ENCODE measurements at regions not wholly inside any gene's neighbourhood (a gene's known extent, or its start where the extent isn't known, plus 50 kb on each side); places are given as distances from the start of the nearest gene placed in this dataset.

DNA sequence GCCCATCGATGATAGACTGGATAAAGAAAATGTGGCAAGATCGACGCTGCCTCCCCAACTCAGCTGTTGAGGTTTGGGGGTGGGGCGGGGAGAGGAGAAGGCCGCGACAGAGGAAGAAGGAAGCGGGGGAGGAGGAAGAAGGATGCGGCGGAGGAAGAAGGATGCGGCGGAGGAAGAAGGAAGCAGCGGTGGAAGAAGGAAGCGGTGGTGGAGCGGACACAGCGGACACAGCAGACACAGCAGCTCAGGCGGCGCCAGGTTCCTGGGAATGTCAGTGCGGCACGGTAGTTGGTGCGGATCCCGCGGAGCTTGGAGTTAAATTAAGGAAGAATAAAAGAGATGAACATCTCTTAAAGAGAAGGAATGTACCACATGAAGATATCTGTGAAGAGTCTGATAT, 163.9 kb upstream of the NT5E start:
- TF ChIP-seq, protein P1, sequence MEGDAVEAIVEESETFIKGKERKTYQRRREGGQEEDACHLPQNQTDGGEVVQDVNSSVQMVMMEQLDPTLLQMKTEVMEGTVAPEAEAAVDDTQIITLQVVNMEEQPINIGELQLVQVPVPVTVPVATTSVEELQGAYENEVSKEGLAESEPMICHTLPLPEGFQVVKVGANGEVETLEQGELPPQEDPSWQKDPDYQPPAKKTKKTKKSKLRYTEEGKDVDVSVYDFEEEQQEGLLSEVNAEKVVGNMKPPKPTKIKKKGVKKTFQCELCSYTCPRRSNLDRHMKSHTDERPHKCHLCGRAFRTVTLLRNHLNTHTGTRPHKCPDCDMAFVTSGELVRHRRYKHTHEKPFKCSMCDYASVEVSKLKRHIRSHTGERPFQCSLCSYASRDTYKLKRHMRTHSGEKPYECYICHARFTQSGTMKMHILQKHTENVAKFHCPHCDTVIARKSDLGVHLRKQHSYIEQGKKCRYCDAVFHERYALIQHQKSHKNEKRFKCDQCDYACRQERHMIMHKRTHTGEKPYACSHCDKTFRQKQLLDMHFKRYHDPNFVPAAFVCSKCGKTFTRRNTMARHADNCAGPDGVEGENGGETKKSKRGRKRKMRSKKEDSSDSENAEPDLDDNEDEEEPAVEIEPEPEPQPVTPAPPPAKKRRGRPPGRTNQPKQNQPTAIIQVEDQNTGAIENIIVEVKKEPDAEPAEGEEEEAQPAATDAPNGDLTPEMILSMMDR (IDR thresholded peaks at IDR 0.05) = no peak
- Mint-ChIP-seq H3K9me3 (no peaks in the 10 kb centered on the region), H3K4me3 (no peak overlapping the region), H3K27ac (no peak overlapping the region), H3K27me3 (no peaks in the 10 kb centered on the region), H3K36me3 (ENCODE audit: low read depth) (no peaks in the 10 kb centered on the region), H3K4me1 (ENCODE audit: low read depth) (no peaks in the 10 kb centered on the region)
- Histone ChIP-seq H3K4me3 (ENCODE audit: low read length) (no peak overlapping the region), H3K27ac (ENCODE audit: low read depth in 1 of 2, low read length in 2 of 2) (no peak overlapping the region), H3K27me3 (ENCODE audit: control insufficient read depth in 1 of 2, insufficient read depth in 2 of 2, low read length in 2 of 2) (no peaks in the 10 kb centered on the region), H3K9me3 (ENCODE audit: control insufficient read depth in 1 of 2, insufficient read depth in 1 of 2, low read length in 2 of 2) (peaks cover 0 to 17% of the 10 kb centered on the region in 2 experiments), H3K36me3 (ENCODE audit: insufficient read depth, low read length) (no peaks in the 10 kb centered on the region), H3K4me1 (ENCODE audit: insufficient read depth, low read length) (no peaks in the 10 kb centered on the region)
- ChIA-PET CTCF (no interaction called here), POLR2A (no interaction called here)
- DNase-seq (no peak), ATAC-seq (ENCODE audit: poor library complexity) (no peak)
- intact Hi-C loops (cut with DNase I, micrococcal nuclease) = no loop called here

DNA sequence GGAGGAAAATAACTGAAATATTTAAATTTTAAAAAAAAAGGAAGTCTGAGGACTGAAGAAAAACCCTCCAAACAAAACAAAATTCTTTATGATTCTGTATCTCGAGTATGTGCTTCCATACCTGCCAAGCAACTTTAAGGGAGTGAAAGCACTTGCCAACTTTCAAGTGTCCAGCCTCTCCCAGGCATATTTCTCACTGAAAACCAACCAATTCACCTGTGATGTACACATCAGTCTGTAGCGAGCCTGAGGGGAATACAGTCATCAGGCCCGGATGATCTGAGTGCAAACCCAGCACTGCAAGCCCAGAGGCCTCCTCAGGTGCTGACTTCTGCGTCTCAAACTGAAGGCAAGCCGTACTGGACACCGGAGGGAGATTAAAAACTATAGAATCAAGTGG, 164.8 kb upstream of the NT5E start:
- no peaks in the 10 kb centered on the region for H3K36me3 Mint-ChIP-seq (ENCODE audit: low read depth)
- POLR2A ChIA-PET = no interaction called here

DNA sequence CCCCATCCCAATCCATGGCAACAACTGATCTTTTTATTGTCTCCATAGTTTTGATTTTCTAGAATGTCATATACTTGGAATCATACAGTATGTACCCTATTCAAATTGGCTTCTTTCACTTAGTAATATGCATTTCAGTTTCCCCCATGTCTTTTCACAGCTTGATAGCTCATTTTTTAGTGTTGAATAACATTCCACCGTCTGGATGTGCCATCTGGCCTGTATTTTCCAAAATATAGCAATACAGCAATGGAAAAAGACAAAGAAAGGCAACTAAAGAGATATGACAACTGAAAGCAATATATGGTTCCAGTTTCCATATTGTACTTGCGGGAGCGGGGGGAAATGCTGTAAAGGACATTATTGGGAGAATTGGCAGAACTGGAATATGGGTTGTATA, 166.4 kb upstream of the NT5E start:
- Histone ChIP-seq H3K4me3 (ENCODE audit: low read length) (no peak overlapping the region), H3K4me1 (ENCODE audit: insufficient read depth, low read length) (no peaks in the 10 kb centered on the region), H3K9me3 (ENCODE audit: control insufficient read depth in 1 of 2, insufficient read depth in 1 of 2, low read length in 2 of 2) (peaks cover 0 to 14% of the 10 kb centered on the region in 2 experiments), H3K27ac (ENCODE audit: low read depth in 1 of 2, low read length in 2 of 2) (no peak overlapping the region), H3K36me3 (ENCODE audit: insufficient read depth, low read length) (no peaks in the 10 kb centered on the region), H3K27me3 (ENCODE audit: control insufficient read depth in 1 of 2, insufficient read depth in 2 of 2, low read length in 2 of 2) (no peaks in the 10 kb centered on the region)
- POLR2A ChIA-PET = no interaction called here
- no peaks in the 10 kb centered on the region for H3K9me3 Mint-ChIP-seq
- H3K27me3 Mint-ChIP-seq = no peaks in the 10 kb centered on the region
- CTCF ChIA-PET = no interaction called here
- no peaks in the 10 kb centered on the region for H3K4me1 Mint-ChIP-seq (ENCODE audit: low read depth)
- DNase-seq (no peak), ATAC-seq (ENCODE audit: poor library complexity) (no peak)
- no peak overlapping the region for H3K27ac Mint-ChIP-seq
- H3K4me3 Mint-ChIP-seq = no peak overlapping the region
- TF ChIP-seq, protein P1 (IDR thresholded peaks at IDR 0.05) = no peak
- intact Hi-C loops (cut with DNase I, micrococcal nuclease) = no loop called here
- no peaks in the 10 kb centered on the region for H3K36me3 Mint-ChIP-seq (ENCODE audit: low read depth)

More for the DNA sequence above, 164.8 kb upstream of the NT5E start:
- Histone ChIP-seq H3K4me1 (ENCODE audit: insufficient read depth, low read length) (no peaks in the 10 kb centered on the region), H3K9me3 (ENCODE audit: control insufficient read depth in 1 of 2, insufficient read depth in 1 of 2, low read length in 2 of 2) (peaks cover 0 to 17% of the 10 kb centered on the region in 2 experiments), H3K4me3 (ENCODE audit: low read length) (no peak overlapping the region), H3K36me3 (ENCODE audit: insufficient read depth, low read length) (no peaks in the 10 kb centered on the region), H3K27ac (ENCODE audit: low read depth in 1 of 2, low read length in 2 of 2) (no peak overlapping the region), H3K27me3 (ENCODE audit: control insufficient read depth in 1 of 2, insufficient read depth in 2 of 2, low read length in 2 of 2) (no peaks in the 10 kb centered on the region)
- intact Hi-C loops (cut with DNase I, micrococcal nuclease) = no loop called here
- no peaks in the 10 kb centered on the region for H3K9me3 Mint-ChIP-seq
- H3K27me3 Mint-ChIP-seq = no peaks in the 10 kb centered on the region
- no peak overlapping the region for H3K4me3 Mint-ChIP-seq
- H3K27ac Mint-ChIP-seq = no peak overlapping the region
- H3K4me1 Mint-ChIP-seq (ENCODE audit: low read depth) = no peaks in the 10 kb centered on the region
- TF ChIP-seq, protein P1 (IDR thresholded peaks at IDR 0.05) = no peak
- ATAC-seq (ENCODE audit: poor library complexity) (no peak), DNase-seq (no peak)
- CTCF ChIA-PET = no interaction called here

All from CD4-positive, alpha-beta T cell (primary cell).